ENCODE measurements at regions not wholly inside any gene's neighbourhood (a gene's known extent, or its start where the extent isn't known, plus 50 kb on each side); places are given as distances from the start of the nearest gene placed in this dataset.

DNA sequence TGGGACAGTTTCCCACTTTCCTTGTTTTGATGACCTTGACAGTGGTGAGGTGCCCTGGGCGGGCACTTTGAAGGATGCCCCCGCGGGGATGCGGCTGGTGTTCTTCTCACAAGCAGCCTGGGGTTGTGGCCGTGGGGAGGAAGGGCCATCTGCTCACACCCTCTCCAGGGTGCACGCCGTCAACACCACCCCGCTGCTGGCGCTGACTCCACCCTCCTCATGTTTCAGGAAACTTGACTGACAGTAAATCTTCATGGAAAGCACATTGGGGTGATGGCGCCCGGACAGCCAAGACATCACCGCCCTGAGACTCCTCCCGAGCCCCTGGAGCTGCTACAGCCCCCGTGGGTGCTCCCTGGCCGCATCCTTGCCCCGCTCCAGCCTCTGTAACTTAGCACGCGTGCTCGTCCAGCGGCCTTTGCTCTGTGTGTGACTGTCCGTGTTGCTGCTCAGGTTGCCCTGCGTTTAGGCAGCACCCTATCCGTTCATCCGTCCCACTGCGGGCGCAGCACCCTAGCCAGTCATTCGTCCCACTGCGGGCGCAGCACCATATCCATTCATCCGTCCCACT is 150.2 kb upstream of the C14orf180 start:
- no peak overlapping the region for H3K4me3 ChIP-seq (ENCODE audit: low read depth, low read length)
- peak; percentile 96 for TF ChIP-seq ZIC2 (tag by site-specific recombination; IDR thresholded peaks at IDR 0.05)
- TF ChIP-seq, protein P1, sequence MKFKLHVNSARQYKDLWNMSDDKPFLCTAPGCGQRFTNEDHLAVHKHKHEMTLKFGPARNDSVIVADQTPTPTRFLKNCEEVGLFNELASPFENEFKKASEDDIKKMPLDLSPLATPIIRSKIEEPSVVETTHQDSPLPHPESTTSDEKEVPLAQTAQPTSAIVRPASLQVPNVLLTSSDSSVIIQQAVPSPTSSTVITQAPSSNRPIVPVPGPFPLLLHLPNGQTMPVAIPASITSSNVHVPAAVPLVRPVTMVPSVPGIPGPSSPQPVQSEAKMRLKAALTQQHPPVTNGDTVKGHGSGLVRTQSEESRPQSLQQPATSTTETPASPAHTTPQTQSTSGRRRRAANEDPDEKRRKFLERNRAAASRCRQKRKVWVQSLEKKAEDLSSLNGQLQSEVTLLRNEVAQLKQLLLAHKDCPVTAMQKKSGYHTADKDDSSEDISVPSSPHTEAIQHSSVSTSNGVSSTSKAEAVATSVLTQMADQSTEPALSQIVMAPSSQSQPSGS (tag by site-specific recombination; IDR thresholded peaks at IDR 0.05; ENCODE audit: low read depth) = no peak
- TF ChIP-seq KLF1 (tag by site-specific recombination; IDR thresholded peaks at IDR 0.05) = peak; percentile 89
- TF ChIP-seq ZNF341 (tag by site-specific recombination; IDR thresholded peaks at IDR 0.05; ENCODE audit: low read depth) = peak; percentile 17; the same call in 1 of the 2 replicates
- no peak for TF ChIP-seq ZNF473 (tag by site-specific recombination; IDR thresholded peaks at IDR 0.05)
- ChIA-PET CTCF (no interaction called here), POLR2A (no interaction called here)
- no peaks in the 10 kb centered on the region; the same call in 1 of the 2 replicates for H3K4me1 ChIP-seq (ENCODE audit: control insufficient read depth, insufficient read depth, low read length)
- no peaks in the 10 kb centered on the region for H3K9me3 ChIP-seq (ENCODE audit: control insufficient read depth, insufficient read depth, low read depth, low read length)
- no peak overlapping the region for H3K27ac ChIP-seq (ENCODE audit: extremely low read depth, low read depth, low read length)
- H3K36me3 ChIP-seq (ENCODE audit: control insufficient read depth in 2 of 2, insufficient read depth in 1 of 2, low read length in 2 of 2) = no peaks in the 10 kb centered on the region

DNA sequence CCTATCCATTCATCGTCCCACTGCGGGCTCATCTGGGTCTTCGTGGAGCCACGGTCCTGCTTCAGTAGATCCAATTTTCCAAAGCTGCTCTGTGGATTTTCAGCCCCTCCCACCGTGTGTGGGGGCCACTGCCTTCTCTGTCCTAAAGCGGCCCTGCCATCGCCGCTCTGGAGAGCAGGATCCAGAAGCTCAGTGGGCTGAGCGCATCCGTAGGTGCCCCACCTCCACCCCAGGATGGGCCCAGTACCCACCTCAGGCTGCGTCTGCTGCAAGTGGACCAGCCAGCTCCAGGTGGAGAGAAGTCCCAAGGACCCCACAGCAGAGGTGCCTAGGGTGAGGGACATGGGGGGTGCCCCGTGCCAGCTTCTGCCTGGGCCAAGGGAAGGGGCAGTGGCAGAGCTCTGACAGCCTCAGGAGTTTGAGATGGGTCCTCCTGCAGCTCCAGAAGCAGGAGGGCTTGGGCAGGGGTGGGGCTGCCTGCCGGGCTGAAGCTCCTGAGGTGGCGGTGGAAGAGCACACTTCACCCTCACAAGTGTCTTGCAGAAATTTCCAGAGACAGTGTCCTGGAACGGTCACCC is 148.1 kb upstream of the C14orf180 start:
- H3K9me3 ChIP-seq (ENCODE audit: control insufficient read depth, insufficient read depth, low read depth, low read length) = no peaks in the 10 kb centered on the region
- CTCF ChIA-PET = interaction anchor here (0.7 kb wide), 1 partner anchor 424 kb away, joined by 3 read pairs; no protein-coding TSS in a partner anchor
- no peak overlapping the region for H3K4me3 ChIP-seq (ENCODE audit: low read depth, low read length)
- 0 out of 2 replicates have a peak, but pooled peaks have one; percentile 8 for TF ChIP-seq EGR2 (tag by site-specific recombination; IDR thresholded peaks at IDR 0.05; ENCODE audit: low read depth)
- no peak for TF ChIP-seq YY2 (tag by site-specific recombination; IDR thresholded peaks at IDR 0.05)
- TF ChIP-seq ZNF548 (tag by site-specific recombination; IDR thresholded peaks at IDR 0.05) = no peak
- no peaks in the 10 kb centered on the region; the same call in 1 of the 2 replicates for H3K4me1 ChIP-seq (ENCODE audit: control insufficient read depth, insufficient read depth, low read length)
- POLR2A ChIA-PET = no interaction called here
- H3K27ac ChIP-seq (ENCODE audit: extremely low read depth, low read depth, low read length) = no peak overlapping the region
- no peaks in the 10 kb centered on the region for H3K36me3 ChIP-seq (ENCODE audit: control insufficient read depth in 2 of 2, insufficient read depth in 1 of 2, low read length in 2 of 2)

DNA sequence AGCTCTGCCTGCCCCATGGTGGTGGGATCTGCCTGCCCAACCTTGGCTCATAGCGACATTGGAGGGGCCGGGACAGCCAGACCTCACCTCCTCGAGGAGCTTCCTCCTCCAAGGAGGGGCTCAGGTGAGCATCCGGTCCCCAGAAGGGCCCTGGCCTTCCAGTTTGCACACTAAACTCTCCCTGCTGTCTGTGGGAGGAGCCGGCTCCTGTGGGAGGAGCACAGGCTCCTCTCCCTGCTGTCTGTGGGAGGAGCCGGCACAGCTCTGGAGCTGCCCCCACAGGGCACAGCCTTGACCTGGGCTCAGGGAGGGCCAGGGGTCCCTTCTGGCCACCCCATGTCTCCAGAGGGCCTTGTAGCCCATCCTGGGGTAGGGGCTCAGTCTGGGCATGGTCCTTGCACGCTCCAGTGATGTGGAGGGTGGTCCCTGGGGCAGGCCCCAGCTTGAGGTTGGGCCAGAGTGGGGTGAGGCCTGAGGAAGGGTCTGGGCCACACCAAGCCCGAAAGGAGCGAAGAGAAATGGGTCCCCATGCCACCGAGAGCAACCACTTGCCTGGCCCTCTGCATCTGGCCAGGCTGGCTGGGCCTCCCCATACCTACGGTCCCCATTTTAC is 147.5 kb upstream of the C14orf180 start:
- no peak overlapping the region for H3K27ac ChIP-seq (ENCODE audit: extremely low read depth, low read depth, low read length)
- CTCF ChIA-PET = no interaction called here
- no peaks in the 10 kb centered on the region for H3K36me3 ChIP-seq (ENCODE audit: control insufficient read depth in 2 of 2, insufficient read depth in 1 of 2, low read length in 2 of 2)
- no peaks in the 10 kb centered on the region for H3K9me3 ChIP-seq (ENCODE audit: control insufficient read depth, insufficient read depth, low read depth, low read length)
- no peaks in the 10 kb centered on the region; the same call in 1 of the 2 replicates for H3K4me1 ChIP-seq (ENCODE audit: control insufficient read depth, insufficient read depth, low read length)
- TF ChIP-seq ZNF214 (tag by site-specific recombination; IDR thresholded peaks at IDR 0.05; ENCODE audit: borderline replicate concordance) (no peak), ZNF521 (tag by site-specific recombination; IDR thresholded peaks at IDR 0.05) (no peak), EGR2 (tag by site-specific recombination; IDR thresholded peaks at IDR 0.05; ENCODE audit: low read depth) (peak; percentile 43), ZNF624 (tag by site-specific recombination; IDR thresholded peaks at IDR 0.05) (no peak), ZFHX2 (tag by site-specific recombination; conservative IDR thresholded peaks at IDR 0.05) (peak; percentile 53)
- TF ChIP-seq, protein P2, sequence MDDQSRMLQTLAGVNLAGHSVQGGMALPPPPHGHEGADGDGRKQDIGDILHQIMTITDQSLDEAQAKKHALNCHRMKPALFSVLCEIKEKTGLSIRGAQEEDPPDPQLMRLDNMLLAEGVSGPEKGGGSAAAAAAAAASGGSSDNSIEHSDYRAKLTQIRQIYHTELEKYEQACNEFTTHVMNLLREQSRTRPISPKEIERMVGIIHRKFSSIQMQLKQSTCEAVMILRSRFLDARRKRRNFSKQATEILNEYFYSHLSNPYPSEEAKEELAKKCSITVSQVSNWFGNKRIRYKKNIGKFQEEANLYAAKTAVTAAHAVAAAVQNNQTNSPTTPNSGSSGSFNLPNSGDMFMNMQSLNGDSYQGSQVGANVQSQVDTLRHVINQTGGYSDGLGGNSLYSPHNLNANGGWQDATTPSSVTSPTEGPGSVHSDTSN (CRISPR knock-in tag; IDR thresholded peaks at IDR 0.05) = no peak
- POLR2A ChIA-PET = no interaction called here
- H3K4me3 ChIP-seq (ENCODE audit: low read depth, low read length) = no peak overlapping the region

DNA sequence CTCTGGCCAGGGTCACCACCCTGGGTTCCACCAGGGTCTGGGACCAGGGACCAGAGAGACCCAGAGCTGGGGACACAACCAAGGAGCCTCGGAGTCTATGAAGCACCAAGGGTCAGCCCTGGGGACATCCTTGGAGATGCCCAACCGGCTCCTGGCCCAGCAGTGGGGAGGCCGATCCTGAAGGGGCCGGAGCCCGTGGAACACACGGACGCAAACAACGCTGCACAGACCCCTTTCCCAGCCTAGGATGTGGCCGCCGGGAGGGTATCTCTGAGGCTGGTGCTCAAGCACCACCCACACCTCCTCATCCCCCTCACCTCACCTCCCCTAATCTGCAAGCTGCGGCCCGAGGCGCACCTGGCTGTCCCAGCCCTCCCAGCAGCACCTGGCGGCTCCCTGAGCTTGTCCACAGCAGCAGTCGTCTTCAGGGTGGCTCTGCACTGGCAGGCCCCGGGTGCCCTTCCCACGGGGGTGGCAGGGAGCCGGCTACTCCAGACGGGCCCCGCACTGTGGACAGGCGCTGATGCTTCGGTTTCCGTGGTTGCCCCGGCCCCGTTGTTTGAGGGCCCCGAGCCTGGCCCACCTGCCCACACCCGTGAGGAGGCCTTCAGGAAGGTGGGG is 146.8 kb upstream of the C14orf180 start:
- Histone ChIP-seq H3K4me1 (ENCODE audit: control insufficient read depth, insufficient read depth, low read length) (no peaks in the 10 kb centered on the region), H3K27ac (ENCODE audit: extremely low read depth, low read depth, low read length) (no peak overlapping the region), H3K36me3 (ENCODE audit: control insufficient read depth in 2 of 2, insufficient read depth in 1 of 2, low read length in 2 of 2) (no peaks in the 10 kb centered on the region), H3K4me3 (ENCODE audit: low read depth, low read length) (no peak overlapping the region), H3K9me3 (ENCODE audit: control insufficient read depth, insufficient read depth, low read depth, low read length) (no peaks in the 10 kb centered on the region)
- CTCF ChIA-PET = no interaction called here
- POLR2A ChIA-PET = no interaction called here
- TF ChIP-seq, protein P3, sequence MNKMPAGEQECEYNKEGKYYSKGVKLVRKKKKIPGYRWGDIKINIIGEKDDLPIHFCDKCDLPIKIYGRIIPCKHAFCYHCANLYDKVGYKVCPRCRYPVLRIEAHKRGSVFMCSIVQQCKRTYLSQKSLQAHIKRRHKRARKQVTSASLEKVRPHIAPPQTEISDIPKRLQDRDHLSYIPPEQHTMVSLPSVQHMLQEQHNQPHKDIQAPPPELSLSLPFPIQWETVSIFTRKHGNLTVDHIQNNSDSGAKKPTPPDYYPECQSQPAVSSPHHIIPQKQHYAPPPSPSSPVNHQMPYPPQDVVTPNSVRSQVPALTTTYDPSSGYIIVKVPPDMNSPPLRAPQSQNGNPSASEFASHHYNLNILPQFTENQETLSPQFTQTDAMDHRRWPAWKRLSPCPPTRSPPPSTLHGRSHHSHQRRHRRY (tag by site-specific recombination; IDR thresholded peaks at IDR 0.05) = no peak
- no peak for TF ChIP-seq ZXDB (tag by site-specific recombination; IDR thresholded peaks at IDR 0.05)
- TF ChIP-seq ZBTB20 (tag by site-specific recombination; IDR thresholded peaks at IDR 0.05) = no peak
- no peak for TF ChIP-seq ZNF626 (tag by site-specific recombination; IDR thresholded peaks at IDR 0.05)
- no peak for TF ChIP-seq ZNF214 (tag by site-specific recombination; IDR thresholded peaks at IDR 0.05; ENCODE audit: borderline replicate concordance)
- TF ChIP-seq ZNF48 (tag by site-specific recombination; IDR thresholded peaks at IDR 0.05) = no peak
- TF ChIP-seq, protein P4, sequence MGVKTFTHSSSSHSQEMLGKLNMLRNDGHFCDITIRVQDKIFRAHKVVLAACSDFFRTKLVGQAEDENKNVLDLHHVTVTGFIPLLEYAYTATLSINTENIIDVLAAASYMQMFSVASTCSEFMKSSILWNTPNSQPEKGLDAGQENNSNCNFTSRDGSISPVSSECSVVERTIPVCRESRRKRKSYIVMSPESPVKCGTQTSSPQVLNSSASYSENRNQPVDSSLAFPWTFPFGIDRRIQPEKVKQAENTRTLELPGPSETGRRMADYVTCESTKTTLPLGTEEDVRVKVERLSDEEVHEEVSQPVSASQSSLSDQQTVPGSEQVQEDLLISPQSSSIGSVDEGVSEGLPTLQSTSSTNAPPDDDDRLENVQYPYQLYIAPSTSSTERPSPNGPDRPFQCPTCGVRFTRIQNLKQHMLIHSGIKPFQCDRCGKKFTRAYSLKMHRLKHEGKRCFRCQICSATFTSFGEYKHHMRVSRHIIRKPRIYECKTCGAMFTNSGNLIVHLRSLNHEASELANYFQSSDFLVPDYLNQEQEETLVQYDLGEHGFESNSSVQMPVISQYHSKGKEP (tag by site-specific recombination; IDR thresholded peaks at IDR 0.05) = no peak
- TF ChIP-seq, protein P5, sequence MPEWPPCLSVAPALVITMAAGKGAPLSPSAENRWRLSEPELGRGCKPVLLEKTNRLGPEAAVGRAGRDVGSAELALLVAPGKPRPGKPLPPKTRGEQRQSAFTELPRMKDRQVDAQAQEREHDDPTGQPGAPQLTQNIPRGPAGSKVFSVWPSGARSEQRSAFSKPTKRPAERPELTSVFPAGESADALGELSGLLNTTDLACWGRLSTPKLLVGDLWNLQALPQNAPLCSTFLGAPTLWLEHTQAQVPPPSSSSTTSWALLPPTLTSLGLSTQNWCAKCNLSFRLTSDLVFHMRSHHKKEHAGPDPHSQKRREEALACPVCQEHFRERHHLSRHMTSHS (tag by site-specific recombination; IDR thresholded peaks at IDR 0.05) = no peak

Data from HEK293 (cell line).